ENCODE measurements at regions not wholly inside any gene's neighbourhood (a gene's known extent, or its start where the extent isn't known, plus 50 kb on each side); places are given as distances from the start of the nearest gene placed in this dataset.

- TF ChIP-seq BHLHE40 (IDR thresholded peaks at IDR 0.05; ENCODE audit: low read depth, low read length) (peak; percentile 38; the same call in 1 of the 2 replicates), CEBPB (IDR thresholded peaks at IDR 0.05; ENCODE audit: low read depth, low read length) (0 out of 2 replicates have a peak, but pooled peaks have one; percentile 28), SMC3 (IDR thresholded peaks at IDR 0.05; ENCODE audit: low read depth, low read length) (no peak), RAD21 (IDR thresholded peaks at IDR 0.05; ENCODE audit: low read length) (no peak)
- no peaks in the 10 kb centered on the region for H3K79me1 ChIP-seq (ENCODE audit: low read depth in 1 of 2, low read length in 2 of 2)
- no peak overlapping the region for H2AFZ ChIP-seq (replicated peaks; ENCODE audit: low read length, poor library complexity)
- H3K36me3 ChIP-seq (ENCODE audit: control insufficient read depth, insufficient read depth, low read length), result no peaks in the 10 kb centered on the region
- no TSS peak for BruUV-seq (replicated peaks)
- H2BK5ac ChIP-seq (ENCODE audit: low read depth, low read length, poor library complexity, severe bottlenecking), result peak overlapping the region; percentile 9
- no CpG with 5 or more reads among the region's 4 CpGs for WGBS, 2 experiments (ENCODE audit: extremely low coverage in 2 of 2, insufficient read length in 1 of 2)
- no peak overlapping the region for H4K91ac ChIP-seq (ENCODE audit: insufficient read depth, low read depth, low read length)
- H3K9me1 ChIP-seq (ENCODE audit: insufficient read depth, low read length), result no peaks in the 10 kb centered on the region
- no peak overlapping the region for H3K14ac ChIP-seq (replicated peaks; ENCODE audit: low read depth, low read length)
- H3K27ac ChIP-seq (ENCODE audit: insufficient read depth, low read length), result peak overlapping the region; percentile 31; the same call in 1 of the 2 replicates
- dilution Hi-C loops (cut with HindIII; ENCODE audit: low sequenced_read_pairs, unreplicated experiment), result no loop called here
- H3K18ac ChIP-seq (ENCODE audit: low read depth, low read length), result no peak overlapping the region
- H2BK20ac ChIP-seq (ENCODE audit: low read depth, low read length), result 0 out of 2 replicates have a peak overlapping the region, but pooled peaks have one; percentile 23
- ChIA-PET POLR2A (ENCODE audit: unreplicated experiment) (no interaction called here), CTCF (interaction anchor here (1.2 kb wide), 1 partner anchor 14 kb away, joined by 3 read pairs; no protein-coding TSS in a partner anchor)
- H2AK9ac ChIP-seq (replicated peaks; ENCODE audit: low read depth, low read length, poor library complexity), result no peak overlapping the region
- DNase-seq, result peak; percentile 26
- intact Hi-C loops (cut with micrococcal nuclease), result no loop called here
- H2AK5ac ChIP-seq (ENCODE audit: low read depth, low read length), result no peak overlapping the region
- in situ Hi-C loops (cut with MboI; ENCODE audit: low sequenced_read_pairs), result no loop called here
- no peak overlapping the region for H3K23ac ChIP-seq (ENCODE audit: low read depth, low read length)
- H3K4me1 ChIP-seq (ENCODE audit: control insufficient read depth, insufficient read depth, low read length), result peaks cover 2% of the 10 kb centered on the region; the same call in 1 of the 2 replicates
- no peak overlapping the region for H3K9ac ChIP-seq (ENCODE audit: low read depth, low read length)
- H3K56ac ChIP-seq (ENCODE audit: extremely low read depth, insufficient read depth, low read length), result no peak overlapping the region
- no peak overlapping the region for H4K5ac ChIP-seq (ENCODE audit: low read depth, low read length)
- H3K4me3 ChIP-seq (ENCODE audit: insufficient read depth, low read depth, low read length), result no peak overlapping the region
- H3K9me3 ChIP-seq (ENCODE audit: control insufficient read depth, insufficient read depth, low read length), result no peaks in the 10 kb centered on the region
- no peak overlapping the region for H4K8ac ChIP-seq (ENCODE audit: low read depth in 2 of 2, low read length in 2 of 2)
- no peaks in the 10 kb centered on the region for H4K20me1 ChIP-seq (ENCODE audit: insufficient read depth, low read length)
- no peaks in the 10 kb centered on the region for H3K27me3 ChIP-seq (ENCODE audit: control insufficient read depth, insufficient read depth, low read length)
- peak; percentile 78 for ATAC-seq (ENCODE audit: low read depth)
- H2BK15ac ChIP-seq (ENCODE audit: low read depth, low read length), result no peak overlapping the region
- H2BK120ac ChIP-seq (ENCODE audit: low read depth, low read length), result no peak overlapping the region
- H3K4ac ChIP-seq (ENCODE audit: low read depth, low read length), result no peak overlapping the region
- H3K4me2 ChIP-seq (ENCODE audit: low read depth, low read length), result peak overlapping the region; percentile 30; the same call in 1 of the 2 replicates
These were observed 410.9 kb upstream of the SOX9 start for GRCh38 chr17:71709946-71710345.

All from IMR-90 (cell line).